ENCODE measurements at regions not wholly inside any gene's neighbourhood (a gene's known extent, or its start where the extent isn't known, plus 50 kb on each side); places are given as distances from the start of the nearest gene placed in this dataset.

DNA sequence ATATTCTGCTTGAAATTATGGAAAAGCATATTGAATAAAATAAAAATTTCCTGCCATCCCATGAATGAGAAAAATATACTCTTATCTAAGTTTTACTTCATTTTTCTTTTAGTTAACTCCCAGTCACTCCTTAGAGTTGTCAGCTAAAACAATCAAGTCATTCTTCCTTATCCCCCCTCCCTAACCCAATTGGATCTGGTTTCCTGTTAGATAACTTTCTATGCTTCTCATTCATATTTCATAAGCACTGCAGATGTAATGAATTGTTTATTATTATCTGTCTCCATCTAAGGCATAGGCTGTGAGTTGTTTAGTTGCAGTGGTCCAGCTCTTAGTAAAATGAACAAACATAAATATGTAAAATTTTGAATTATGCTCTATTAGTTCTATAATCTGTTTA is 244.0 kb upstream of the GCFC2 start:
- no peak for DNase-seq (ENCODE audit: low spot score)
- ChIA-PET POLR2A (ENCODE audit: low non-redundant PET) (no interaction called here), CTCF (no interaction called here)
- TF ChIP-seq, protein P1, sequence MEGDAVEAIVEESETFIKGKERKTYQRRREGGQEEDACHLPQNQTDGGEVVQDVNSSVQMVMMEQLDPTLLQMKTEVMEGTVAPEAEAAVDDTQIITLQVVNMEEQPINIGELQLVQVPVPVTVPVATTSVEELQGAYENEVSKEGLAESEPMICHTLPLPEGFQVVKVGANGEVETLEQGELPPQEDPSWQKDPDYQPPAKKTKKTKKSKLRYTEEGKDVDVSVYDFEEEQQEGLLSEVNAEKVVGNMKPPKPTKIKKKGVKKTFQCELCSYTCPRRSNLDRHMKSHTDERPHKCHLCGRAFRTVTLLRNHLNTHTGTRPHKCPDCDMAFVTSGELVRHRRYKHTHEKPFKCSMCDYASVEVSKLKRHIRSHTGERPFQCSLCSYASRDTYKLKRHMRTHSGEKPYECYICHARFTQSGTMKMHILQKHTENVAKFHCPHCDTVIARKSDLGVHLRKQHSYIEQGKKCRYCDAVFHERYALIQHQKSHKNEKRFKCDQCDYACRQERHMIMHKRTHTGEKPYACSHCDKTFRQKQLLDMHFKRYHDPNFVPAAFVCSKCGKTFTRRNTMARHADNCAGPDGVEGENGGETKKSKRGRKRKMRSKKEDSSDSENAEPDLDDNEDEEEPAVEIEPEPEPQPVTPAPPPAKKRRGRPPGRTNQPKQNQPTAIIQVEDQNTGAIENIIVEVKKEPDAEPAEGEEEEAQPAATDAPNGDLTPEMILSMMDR (conservative IDR thresholded peaks at IDR 0.05; ENCODE audit: low read depth): no peak
- H3K27ac ChIP-seq: no peak overlapping the region

DNA sequence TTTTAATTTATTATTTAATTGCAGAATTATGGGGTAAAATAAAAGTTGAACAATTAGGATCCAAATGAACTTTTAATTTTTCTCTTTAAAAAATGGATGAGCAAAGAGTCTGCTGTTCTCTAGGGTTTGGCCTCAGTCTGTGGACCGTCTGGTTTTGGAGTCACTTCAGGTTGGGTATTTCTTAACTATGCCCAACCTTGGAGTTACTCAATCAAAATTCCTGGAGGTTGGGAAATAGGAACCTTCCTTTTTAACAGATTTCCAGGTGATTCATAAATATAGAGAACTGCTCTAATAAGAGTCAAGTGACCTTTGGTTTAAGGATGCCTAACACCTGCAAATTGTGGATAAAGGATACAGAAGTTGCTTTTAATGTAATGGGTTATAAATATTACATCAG is 241.5 kb upstream of the GCFC2 start:
- POLR2A ChIA-PET (ENCODE audit: low non-redundant PET): no interaction called here
- CTCF ChIA-PET: no interaction called here
- DNase-seq (ENCODE audit: low spot score): peak; percentile 26
- H3K27ac ChIP-seq: no peak overlapping the region
- TF ChIP-seq, protein P1 (conservative IDR thresholded peaks at IDR 0.05; ENCODE audit: low read depth): no peak

DNA sequence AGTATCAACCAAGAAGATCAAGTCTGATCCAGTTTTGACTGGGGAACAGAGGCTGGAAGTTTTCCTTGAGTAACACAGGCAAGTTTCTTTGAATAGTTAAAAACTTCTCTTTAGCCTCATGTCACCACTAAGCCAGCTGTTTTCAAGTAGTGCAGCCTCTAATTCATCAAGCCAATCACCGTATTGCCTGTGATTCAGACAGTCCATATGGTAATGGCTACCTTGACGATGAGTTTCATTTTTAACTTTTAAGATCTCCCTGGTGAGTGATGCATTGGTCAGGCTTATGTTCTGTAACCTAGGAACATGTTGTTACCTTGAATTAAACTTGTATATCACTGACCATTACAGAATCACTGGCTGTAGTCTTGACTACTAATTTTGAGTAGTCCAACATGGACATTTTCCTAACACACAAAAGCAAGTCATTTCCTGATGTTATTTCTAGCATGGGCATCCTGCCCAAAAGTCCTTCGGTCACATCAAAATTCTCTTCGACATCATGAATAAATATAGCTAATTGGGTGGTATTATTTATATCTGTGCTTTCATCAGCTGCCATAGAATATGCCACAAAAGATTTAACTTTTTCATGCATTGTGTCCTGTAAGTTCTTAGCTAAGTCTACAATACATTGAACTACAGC is 238.8 kb upstream of the GCFC2 start:
- H3K27ac ChIP-seq: no peak overlapping the region
- TF ChIP-seq, protein P1 (conservative IDR thresholded peaks at IDR 0.05; ENCODE audit: low read depth): no peak
- ChIA-PET POLR2A (ENCODE audit: low non-redundant PET) (no interaction called here), CTCF (interaction anchor here (0.6 kb wide), 1 partner anchor 709 kb away, joined by 5 read pairs; no protein-coding TSS in a partner anchor)
- DNase-seq (ENCODE audit: low spot score): no peak

DNA sequence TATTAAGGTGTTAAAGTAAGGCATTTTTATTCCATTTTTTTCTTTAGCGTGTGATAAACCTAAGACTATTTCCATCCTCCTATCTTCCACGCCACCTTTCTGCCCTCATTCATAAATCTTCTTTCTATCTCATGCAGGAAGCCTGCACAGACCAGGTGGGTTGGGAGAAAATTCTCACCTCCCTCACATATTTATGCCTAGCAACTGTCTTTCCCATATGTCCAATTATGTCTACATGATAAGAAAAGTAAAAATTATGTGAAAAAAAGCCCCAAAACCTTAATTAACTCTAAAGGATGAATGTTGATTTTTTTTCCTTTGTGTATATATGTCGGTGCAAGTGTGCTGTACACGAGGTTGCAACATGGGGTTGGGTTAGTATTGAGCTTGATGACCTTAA is 225.6 kb upstream of the GCFC2 start:
- POLR2A ChIA-PET (ENCODE audit: low non-redundant PET): no interaction called here
- TF ChIP-seq, protein P1 (conservative IDR thresholded peaks at IDR 0.05; ENCODE audit: low read depth): no peak
- CTCF ChIA-PET: no interaction called here
- no peak overlapping the region for H3K27ac ChIP-seq
- DNase-seq (ENCODE audit: low spot score): no peak

DNA sequence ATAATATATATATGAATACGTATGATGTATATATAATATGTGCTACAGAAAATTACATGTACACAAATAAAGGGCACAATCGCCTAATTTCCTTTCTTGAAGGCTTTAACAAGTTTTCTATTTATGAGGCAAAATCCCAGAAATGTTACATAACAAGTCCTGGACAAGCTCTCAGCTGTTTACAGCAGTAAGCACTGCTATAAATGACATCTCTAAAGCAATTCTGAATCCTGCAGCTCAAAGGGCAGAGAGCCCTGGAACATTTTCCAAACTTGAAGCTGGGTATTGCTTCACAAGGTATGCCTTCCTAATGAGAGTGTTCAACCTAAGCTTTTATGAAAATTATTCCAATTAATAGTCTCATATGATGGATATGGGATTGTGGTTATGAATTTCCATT is 222.3 kb upstream of the GCFC2 start:
- ChIA-PET POLR2A (ENCODE audit: low non-redundant PET) (no interaction called here), CTCF (no interaction called here)
- no peak for DNase-seq (ENCODE audit: low spot score)
- TF ChIP-seq, protein P1 (conservative IDR thresholded peaks at IDR 0.05; ENCODE audit: low read depth): no peak
- H3K27ac ChIP-seq: no peak overlapping the region

DNA sequence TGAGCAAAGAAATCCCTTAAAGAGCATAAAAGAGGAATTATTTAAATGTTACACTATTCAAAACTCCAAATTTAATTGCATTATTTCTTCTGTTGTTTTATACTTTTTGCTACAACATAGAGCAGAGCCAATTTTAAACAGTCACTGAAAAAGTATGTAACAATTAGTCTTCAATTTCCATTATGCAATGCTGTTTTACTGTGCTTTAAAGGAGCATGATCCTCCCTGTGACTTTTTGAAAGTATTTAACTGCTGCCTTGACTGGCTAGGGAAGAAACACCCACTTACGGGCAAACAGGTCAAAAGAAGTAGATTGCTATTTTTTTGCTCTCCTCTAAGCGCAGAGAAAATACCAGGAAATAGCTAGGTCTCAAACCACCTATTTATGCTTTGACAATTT is 217.4 kb upstream of the GCFC2 start:
- ChIA-PET CTCF (no interaction called here), POLR2A (ENCODE audit: low non-redundant PET) (no interaction called here)
- no peak for DNase-seq (ENCODE audit: low spot score)
- no peak overlapping the region for H3K27ac ChIP-seq
- TF ChIP-seq, protein P1 (conservative IDR thresholded peaks at IDR 0.05; ENCODE audit: low read depth): no peak

Data from RWPE1 (cell line).